Endothelial cell (in vitro differentiated cells): ENCODE measurements at regions not wholly inside any gene's neighbourhood (a gene's known extent, or its start where the extent isn't known, plus 50 kb on each side); places are given as distances from the start of the nearest gene placed in this dataset.

Experiments
- DNase-seq: peaks from one replicate; pipeline ENCODE4 v3.0.0; 2021; ENCODE audit warnings: low spot score
- H3K27ac Mint-ChIP-seq: one replicate; pipeline ENCODE4 v1.8.0; 2021; ENCODE audit warnings: mixed read lengths, inconsistent platforms; ENCODE audit not compliant: unreplicated experiment
- H3K27me3 Mint-ChIP-seq: one replicate; pipeline ENCODE4 v1.8.0; 2021; ENCODE audit warnings: mild to moderate bottlenecking, moderate library complexity, mixed read lengths, inconsistent platforms; ENCODE audit not compliant: unreplicated experiment
- H3K36me3 Mint-ChIP-seq: one replicate; pipeline ENCODE4 v1.8.0; 2021; ENCODE audit warnings: mild to moderate bottlenecking, low read depth, mixed read lengths, inconsistent platforms; ENCODE audit not compliant: unreplicated experiment
- H3K4me1 Mint-ChIP-seq: one replicate; pipeline ENCODE4 v1.8.0; 2021; ENCODE audit warnings: mild to moderate bottlenecking, mixed read lengths, inconsistent platforms; ENCODE audit not compliant: unreplicated experiment
- H3K4me3 Mint-ChIP-seq: one replicate; pipeline ENCODE4 v1.8.0; 2021; ENCODE audit warnings: mild to moderate bottlenecking, mixed read lengths, inconsistent platforms; ENCODE audit not compliant: unreplicated experiment
- H3K9me3 Mint-ChIP-seq: one replicate; pipeline ENCODE4 v1.8.0; 2021; ENCODE audit warnings: mixed read lengths, inconsistent platforms; ENCODE audit not compliant: unreplicated experiment
- TF ChIP-seq, protein P1 (sequence below): fragments of 200-600 bp; sonication (generic); IDR thresholded peaks from one replicate; pipeline ENCODE4 v1.5.0; 2021; ENCODE audit warnings: antibody characterized with exemption; ENCODE audit not compliant: unreplicated experiment

DNA sequence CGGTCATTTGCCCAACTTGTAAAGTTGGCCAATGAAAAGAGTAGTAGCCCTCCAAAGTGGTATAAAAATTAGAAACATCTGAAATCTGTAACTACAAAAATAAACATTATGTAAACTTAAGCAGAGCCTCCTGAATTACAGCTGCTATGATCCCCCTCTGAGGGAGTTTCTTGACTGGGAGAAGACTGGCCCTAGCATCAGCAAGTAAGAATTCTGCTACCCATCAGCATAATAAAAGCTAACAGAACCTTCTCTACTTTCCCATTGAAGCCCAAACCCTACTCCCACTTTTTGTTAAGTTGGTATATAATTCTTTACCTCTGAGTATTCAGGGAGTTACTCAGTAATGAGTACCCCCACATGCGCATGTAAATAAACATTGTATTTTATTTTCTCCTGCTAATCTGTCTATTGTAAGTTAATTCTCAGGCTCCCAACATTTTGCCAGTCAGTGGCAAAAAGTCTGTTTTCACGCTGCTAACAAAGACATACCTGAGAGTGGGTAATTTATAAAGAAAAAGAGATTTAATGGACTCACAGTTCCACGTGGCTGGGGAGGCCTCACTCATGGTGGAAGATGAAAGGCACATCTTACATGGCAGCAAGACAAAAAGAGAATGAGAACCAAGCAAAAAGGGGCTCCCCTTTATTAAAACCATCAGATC, 71.3 kb downstream of the MYL12B start:
- DNase-seq, result no peak
- TF ChIP-seq, protein P1, sequence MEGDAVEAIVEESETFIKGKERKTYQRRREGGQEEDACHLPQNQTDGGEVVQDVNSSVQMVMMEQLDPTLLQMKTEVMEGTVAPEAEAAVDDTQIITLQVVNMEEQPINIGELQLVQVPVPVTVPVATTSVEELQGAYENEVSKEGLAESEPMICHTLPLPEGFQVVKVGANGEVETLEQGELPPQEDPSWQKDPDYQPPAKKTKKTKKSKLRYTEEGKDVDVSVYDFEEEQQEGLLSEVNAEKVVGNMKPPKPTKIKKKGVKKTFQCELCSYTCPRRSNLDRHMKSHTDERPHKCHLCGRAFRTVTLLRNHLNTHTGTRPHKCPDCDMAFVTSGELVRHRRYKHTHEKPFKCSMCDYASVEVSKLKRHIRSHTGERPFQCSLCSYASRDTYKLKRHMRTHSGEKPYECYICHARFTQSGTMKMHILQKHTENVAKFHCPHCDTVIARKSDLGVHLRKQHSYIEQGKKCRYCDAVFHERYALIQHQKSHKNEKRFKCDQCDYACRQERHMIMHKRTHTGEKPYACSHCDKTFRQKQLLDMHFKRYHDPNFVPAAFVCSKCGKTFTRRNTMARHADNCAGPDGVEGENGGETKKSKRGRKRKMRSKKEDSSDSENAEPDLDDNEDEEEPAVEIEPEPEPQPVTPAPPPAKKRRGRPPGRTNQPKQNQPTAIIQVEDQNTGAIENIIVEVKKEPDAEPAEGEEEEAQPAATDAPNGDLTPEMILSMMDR, result no peak
- no peak overlapping the region for H3K4me3 Mint-ChIP-seq

DNA sequence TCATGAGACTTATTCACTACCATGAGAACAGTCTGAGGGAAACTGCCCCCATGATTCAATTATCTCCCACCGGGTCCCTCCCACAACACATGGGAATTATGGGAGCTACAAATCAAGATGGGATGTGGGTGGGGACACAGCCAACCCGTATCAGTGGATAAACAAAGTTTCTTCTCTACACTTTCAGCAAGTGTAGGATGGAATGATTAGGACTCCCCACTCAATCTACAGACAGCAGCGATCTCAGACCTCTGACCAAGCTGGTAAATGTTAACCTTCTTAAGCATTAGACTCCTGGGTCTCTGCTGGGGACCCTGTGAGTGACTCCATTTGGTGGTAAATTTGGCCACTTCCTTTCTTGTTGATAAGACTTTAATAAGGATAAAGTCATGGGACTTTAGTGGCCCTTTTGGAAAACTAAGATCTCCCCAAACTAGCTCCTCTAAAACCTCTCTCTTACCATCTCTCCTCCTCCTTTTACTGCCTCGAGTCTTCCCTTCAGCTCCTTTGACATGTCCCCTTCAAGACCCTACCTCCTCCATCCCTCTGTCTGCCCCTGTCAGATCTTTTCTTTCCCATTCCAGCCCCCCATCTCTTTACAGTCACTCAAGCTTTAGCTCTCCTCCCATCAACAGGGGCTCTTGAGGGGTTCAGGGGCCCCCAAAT, 71.9 kb downstream of the MYL12B start:
- peaks cover 3% of the 10 kb centered on the region for H3K27me3 Mint-ChIP-seq
- no peak overlapping the region for H3K4me3 Mint-ChIP-seq
- DNase-seq, result no peak
- no peaks in the 10 kb centered on the region for H3K4me1 Mint-ChIP-seq
- no peak overlapping the region for H3K27ac Mint-ChIP-seq
- TF ChIP-seq, protein P1, result no peak
- no peaks in the 10 kb centered on the region for H3K9me3 Mint-ChIP-seq
- H3K36me3 Mint-ChIP-seq, result no peaks in the 10 kb centered on the region

More for the DNA sequence above, 71.3 kb downstream of the MYL12B start:
- Mint-ChIP-seq H3K4me1 (no peaks in the 10 kb centered on the region), H3K27me3 (peaks cover 5% of the 10 kb centered on the region), H3K36me3 (no peaks in the 10 kb centered on the region), H3K9me3 (no peaks in the 10 kb centered on the region), H3K27ac (no peak overlapping the region)

GRCh38 chr18:3340015-3340681, 78.2 kb downstream of the MYL12B start:
- Mint-ChIP-seq H3K4me1 (peaks cover 2% of the 10 kb centered on the region), H3K27me3 (no peaks in the 10 kb centered on the region), H3K9me3 (no peaks in the 10 kb centered on the region), H3K36me3 (peaks cover 5% of the 10 kb centered on the region), H3K4me3 (no peak overlapping the region), H3K27ac (no peak overlapping the region)
- TF ChIP-seq, protein P1, result no peak
- DNase-seq, result no peak

GRCh38 chr18:3340682-3341097, 78.8 kb downstream of the MYL12B start:
- H3K36me3 Mint-ChIP-seq, result peaks cover 5% of the 10 kb centered on the region
- no peak overlapping the region for H3K27ac Mint-ChIP-seq
- no peak overlapping the region for H3K4me3 Mint-ChIP-seq
- TF ChIP-seq, protein P1, result no peak
- no peaks in the 10 kb centered on the region for H3K27me3 Mint-ChIP-seq
- peaks cover 4% of the 10 kb centered on the region for H3K4me1 Mint-ChIP-seq
- no peaks in the 10 kb centered on the region for H3K9me3 Mint-ChIP-seq
- no peak for DNase-seq

DNA sequence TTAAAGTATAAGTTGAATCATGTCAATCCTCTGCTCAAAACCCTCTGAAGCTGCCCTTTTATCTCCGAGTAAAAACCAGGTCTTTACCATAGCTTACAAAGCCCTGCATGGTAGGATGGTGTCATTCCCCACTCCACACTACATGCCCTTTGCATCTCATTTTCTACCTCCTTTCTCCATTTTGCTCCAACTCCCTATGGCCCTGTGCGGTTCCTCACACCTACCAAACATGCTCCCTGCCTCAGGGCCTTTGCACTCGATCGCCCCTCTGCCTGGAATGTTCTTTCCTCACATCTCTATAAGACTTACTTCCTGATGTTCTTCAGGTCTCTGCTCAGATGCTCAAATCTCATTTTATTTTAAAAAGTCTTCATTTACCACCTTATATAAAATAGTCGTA, 80.7 kb downstream of the MYL12B start:
- H3K4me1 Mint-ChIP-seq, result peaks cover 4% of the 10 kb centered on the region
- DNase-seq, result no peak
- H3K4me3 Mint-ChIP-seq, result no peak overlapping the region
- no peak overlapping the region for H3K27ac Mint-ChIP-seq
- H3K9me3 Mint-ChIP-seq, result no peaks in the 10 kb centered on the region
- TF ChIP-seq, protein P1, result no peak
- H3K27me3 Mint-ChIP-seq, result no peaks in the 10 kb centered on the region
- H3K36me3 Mint-ChIP-seq, result peaks cover 5% of the 10 kb centered on the region
